Kidney capillary endothelial cell (primary cell): ENCODE measurements at regions not wholly inside any gene's neighbourhood (a gene's known extent, or its start where the extent isn't known, plus 50 kb on each side); places are given as distances from the start of the nearest gene placed in this dataset.

ENCODE experiments used
- DNase-seq: peaks from one replicate; pipeline ENCODE4 v3.0.0-alpha.2; 2018; ENCODE audit warnings: low spot score

- DNase-seq: no peak
Observed at GRCh38 chr9:103919605-103920209, 174.4 kb upstream of the SMC2 start.

- DNase-seq: no peak
Observed at GRCh38 chr9:103928442-103928841, 165.7 kb upstream of the SMC2 start.

DNA sequence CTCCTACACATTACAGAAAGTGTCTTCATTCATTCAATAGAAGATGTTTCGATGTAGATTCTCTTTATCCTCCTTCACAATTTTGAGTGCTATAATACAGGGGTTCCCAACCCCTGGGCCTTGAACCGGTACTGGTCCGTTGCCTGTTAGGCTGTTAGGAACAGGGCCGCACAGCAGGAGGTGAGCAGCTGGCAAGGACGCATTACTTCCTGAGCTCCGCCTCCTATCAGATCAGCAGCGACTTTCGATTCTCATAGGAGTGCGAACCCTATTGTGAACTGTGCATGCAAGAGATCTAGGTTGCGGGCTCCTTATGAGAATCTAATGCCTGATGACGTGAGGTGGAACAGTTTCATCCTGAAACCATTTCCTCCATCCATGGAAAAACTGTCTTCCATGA lies 153.0 kb upstream of the SMC2 start:
- no peak for DNase-seq

DNA sequence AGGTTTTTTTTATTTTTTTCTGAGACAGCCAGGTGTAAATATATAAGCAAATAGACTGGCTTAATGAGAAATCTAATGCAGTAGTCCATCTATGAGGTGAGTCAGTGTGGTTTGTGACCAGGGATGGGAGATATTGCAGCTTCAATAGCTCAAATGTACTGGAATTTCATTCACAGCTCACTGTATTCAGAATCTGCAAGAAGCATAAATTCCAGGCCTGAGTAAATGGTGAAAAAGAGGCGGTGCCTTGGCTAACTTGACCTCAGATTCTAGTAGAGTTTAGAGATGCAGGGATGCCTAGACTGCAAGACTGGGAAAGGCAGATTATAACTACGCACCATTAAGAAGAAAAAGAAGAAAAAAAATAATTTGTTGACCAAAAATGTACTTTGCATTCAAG lies 151.9 kb upstream of the SMC2 start:
- DNase-seq: no peak

- DNase-seq: no peak
Observed at GRCh38 chr9:103942651-103943050, 151.5 kb upstream of the SMC2 start.

- DNase-seq: no peak
Observed at GRCh38 chr9:103949096-103949495, 145.0 kb upstream of the SMC2 start.

- no peak for DNase-seq
Observed at GRCh38 chr9:103977163-103977562, 116.9 kb upstream of the SMC2 start.

- no peak for DNase-seq
Observed at GRCh38 chr9:103978396-103978795, 115.7 kb upstream of the SMC2 start.

DNA sequence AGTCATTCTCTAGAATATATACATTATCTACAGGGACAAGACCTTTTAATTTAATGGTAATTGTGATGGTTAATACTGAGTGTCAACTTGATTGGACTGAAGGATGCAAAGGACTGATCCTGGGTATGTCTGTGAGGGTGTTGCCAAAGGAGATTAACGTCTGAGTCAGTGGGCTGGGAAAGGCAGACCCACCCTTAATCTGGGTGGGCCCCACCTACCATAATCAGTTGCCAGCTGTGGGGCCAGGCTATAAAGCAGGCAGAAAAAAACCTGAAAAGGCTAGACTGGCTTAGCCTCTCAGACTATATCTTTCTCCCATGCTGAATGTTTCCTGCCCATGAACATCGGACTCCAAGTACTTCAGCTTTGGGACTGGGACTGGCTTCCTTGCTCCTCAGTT lies 112.2 kb upstream of the SMC2 start:
- DNase-seq: no peak

DNA sequence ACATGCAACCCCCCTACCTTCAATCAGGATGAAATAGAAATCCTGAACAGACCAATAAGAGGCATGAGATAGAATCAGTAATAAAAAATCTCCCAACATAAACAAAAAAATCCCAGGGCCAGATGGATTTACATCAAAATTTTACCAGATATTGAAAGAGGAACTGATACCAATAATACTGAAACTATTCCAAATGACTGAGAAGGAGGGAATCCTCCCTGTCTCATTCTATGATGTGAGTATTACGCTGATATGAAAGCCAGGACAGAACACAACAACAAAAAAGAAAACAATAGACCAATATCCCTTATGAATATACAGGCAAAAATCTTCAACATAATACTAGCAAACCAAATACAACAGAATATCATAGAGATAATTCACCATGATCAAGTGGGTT lies 109.0 kb upstream of the SMC2 start:
- DNase-seq: no peak

- no peak for DNase-seq
Observed at GRCh38 chr9:103988821-103989220, 105.3 kb upstream of the SMC2 start.

DNA sequence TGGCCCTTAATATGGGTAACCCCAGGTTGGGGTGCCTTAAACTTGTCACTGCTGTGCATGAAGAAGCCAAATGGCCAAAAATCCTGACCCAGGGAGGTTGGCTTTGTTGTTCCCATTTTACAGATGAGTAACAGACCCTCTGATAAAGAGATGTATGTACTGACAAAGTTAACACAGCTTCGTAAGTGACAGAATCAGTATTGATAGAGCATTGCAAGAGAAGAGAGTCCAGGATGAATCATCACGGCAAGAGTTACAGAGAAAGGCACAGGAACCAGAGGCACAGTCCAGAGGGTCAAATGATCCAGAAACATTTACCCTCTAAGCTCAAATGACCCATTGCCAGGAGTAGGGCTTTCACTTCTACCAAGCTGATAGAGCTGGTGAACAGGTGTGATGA lies 103.8 kb upstream of the SMC2 start:
- no peak for DNase-seq

DNA sequence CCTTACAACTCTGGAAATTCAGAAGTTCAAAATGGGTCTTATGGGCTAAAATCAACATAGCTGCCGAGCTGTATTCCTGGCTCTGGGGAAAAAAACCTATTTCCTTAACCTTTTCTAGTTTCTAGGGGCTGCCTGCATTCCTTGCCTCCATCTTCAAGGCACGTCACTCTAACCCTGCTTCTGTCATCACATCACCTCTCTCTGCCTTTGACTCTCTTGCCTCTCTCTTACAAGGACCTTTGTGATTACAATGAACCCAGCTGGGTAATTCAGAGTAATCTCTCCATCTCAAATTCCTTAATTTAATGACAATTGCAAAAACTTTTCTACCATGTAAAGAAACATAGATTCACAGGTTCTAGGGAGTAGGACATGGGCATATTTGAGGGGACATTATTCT lies 103.1 kb upstream of the SMC2 start:
- no peak for DNase-seq

DNA sequence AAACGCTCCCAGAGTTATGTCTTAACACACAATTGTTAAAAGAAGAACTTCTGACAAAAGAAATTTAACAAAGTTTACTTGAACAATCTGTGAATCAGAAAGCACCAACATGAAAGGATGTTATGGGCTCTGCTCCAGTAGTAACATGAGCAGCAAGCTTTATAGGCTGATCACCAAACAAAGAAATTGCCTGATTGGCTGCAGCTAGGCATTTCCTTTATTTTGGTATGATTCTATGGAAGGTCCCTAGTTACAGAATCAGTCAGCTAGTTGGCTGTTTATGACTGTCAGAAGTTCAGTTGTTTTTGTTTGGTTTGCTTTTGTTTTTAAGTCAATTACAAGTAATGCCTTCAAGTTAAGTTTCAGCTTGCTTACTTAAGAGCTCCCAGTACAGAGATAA lies 102.4 kb upstream of the SMC2 start:
- DNase-seq: no peak

- DNase-seq: no peak
Observed at GRCh38 chr9:103992938-103993579, 101.0 kb upstream of the SMC2 start.

DNA sequence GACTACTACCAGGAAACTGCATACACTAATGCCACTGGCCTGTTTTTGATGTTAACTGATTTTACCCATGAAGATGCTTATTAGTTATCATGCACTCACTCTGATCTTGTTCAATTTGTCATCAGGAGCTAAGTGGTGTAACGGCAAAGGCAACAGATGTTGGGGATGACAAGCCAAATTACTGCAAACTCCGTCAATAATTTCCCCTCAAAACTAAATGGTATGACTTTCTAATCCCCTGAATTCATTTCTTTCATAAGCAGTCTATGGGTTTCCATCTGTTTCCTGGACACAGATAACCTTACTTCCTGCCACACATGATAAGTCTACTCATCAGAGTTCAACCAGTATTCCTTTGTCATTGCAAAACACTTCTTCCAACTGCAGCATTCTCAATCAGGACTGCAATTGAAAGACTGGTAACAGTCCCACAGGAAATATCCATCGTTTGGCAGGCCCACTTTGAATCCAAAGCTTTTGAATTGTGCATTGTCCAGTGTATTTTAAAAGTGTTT lies 96.2 kb upstream of the SMC2 start:
- DNase-seq: peak; percentile 5

DNA sequence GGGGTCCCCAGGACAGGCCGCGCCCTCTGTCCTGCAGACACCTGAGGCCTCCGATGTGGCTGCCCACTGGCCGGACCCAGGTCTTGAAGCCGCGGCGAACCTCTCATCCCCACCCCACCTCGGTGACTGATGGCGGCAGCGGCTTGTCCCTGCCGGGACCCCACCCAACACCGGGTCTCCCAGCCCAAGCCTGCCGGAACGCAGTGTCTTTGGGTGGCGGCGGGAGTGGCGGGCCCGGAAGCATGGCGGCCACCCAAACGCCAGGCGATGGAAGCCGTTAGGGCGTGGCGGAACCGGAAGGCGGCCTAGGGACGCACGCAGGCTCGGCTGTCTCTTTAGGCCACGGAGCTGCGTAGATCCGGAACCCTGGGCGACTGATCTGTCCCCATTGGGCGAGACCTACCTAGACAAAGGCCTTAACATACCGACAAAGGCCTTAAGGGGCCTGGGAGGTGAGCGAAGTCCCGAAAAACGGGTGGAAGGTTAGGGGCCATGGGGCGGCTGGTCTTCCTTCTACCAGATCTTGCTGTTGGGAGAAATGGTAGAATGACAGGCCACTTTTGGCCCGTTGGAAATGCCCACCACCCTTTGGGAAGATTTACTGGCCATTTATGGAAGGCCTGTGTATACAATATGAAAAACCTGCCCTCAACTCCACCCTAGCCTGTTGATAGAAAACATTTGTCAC lies 94.6 kb upstream of the SMC2 start:
- DNase-seq: no peak

GRCh38 chr9:104009826-104010225 lies 84.3 kb upstream of the SMC2 start:
- peak; percentile 12 for DNase-seq

DNA sequence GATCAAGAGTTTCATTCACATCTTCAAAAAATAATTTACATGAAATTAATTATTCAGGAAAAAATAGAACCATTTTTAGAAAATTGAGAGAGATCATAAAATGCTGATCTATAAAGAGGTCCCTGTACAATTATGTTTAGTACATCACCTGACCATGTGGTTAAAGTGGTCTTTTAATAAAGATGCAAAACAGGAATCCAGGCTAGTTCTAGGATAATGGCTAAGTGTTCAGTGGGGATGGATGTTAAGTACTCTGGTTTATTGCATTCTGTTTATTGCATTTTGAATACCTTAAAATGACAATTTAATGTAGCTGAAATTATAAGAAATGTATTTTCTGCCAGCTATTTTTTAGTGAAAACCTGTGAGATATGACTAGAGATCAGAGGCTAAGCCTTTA lies 72.0 kb upstream of the SMC2 start:
- DNase-seq: no peak

GRCh38 chr9:104025104-104025503 lies 69.0 kb upstream of the SMC2 start:
- DNase-seq: peak; percentile 50

DNA sequence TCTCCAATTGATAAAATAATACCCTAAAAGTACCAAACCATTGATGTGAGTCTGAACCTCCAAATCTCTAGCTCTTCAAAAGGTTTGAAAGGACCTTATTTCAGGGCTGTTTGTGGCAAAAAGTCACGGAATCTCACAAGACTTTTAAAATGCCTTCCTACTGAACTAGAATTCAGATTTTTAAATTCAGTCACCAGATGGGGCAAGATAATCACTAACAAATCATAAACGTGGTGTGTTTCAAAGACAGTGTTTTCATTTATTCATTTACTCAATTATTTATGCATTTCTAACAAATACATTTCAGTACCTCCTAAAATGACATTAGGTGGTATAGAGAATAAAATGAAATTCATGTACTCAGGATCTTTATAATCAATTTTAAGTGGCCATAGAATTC lies 68.2 kb upstream of the SMC2 start:
- DNase-seq: no peak

- no peak for DNase-seq
Observed at GRCh38 chr9:104027295-104027694, 66.8 kb upstream of the SMC2 start.

DNA sequence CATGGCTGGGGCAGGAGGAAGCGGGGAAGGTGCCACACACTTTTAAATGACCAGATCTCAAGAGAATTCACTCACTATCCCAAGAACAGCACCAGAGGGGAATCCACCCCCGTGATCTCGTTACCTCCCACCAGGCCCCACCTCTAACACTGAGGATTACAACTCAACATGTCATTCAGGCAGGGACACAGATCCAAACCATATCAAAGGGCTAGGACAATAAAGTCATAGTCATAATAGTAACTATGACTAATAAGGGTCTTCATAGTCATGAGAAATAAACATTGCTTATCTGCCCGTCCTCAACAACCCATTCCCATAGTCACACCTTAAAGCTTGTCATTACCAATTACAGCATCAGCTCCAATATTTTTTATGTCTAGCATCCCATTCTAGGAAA lies 65.3 kb upstream of the SMC2 start:
- no peak for DNase-seq
